DND-41 (cell line): ENCODE measurements at regions not wholly inside any gene's neighbourhood (a gene's known extent, or its start where the extent isn't known, plus 50 kb on each side); places are given as distances from the start of the nearest gene placed in this dataset.

Experiments used
- EZH2 ChIP-seq: IDR thresholded peaks from 3 replicates; pipeline ENCODE4 v1.6.1; 2012; ENCODE audit warnings: borderline replicate concordance, low read depth, mild to moderate bottlenecking, moderate library complexity, low read length, inconsistent platforms; ENCODE audit not compliant: severe bottlenecking
- TF ChIP-seq, protein P1 (sequence below): IDR thresholded peaks from 2 replicates; pipeline ENCODE4 v1.5.1; 2012; ENCODE audit warnings: borderline replicate concordance, low read length, moderate library complexity, mild to moderate bottlenecking; ENCODE audit not compliant: poor library complexity, severe bottlenecking; ENCODE audit errors: extremely low read depth

GRCh38 chr2:40734797-40735196, 282.9 kb upstream of the SLC8A1 start:
- TF ChIP-seq, protein P1, sequence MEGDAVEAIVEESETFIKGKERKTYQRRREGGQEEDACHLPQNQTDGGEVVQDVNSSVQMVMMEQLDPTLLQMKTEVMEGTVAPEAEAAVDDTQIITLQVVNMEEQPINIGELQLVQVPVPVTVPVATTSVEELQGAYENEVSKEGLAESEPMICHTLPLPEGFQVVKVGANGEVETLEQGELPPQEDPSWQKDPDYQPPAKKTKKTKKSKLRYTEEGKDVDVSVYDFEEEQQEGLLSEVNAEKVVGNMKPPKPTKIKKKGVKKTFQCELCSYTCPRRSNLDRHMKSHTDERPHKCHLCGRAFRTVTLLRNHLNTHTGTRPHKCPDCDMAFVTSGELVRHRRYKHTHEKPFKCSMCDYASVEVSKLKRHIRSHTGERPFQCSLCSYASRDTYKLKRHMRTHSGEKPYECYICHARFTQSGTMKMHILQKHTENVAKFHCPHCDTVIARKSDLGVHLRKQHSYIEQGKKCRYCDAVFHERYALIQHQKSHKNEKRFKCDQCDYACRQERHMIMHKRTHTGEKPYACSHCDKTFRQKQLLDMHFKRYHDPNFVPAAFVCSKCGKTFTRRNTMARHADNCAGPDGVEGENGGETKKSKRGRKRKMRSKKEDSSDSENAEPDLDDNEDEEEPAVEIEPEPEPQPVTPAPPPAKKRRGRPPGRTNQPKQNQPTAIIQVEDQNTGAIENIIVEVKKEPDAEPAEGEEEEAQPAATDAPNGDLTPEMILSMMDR = no peak
- no peak for TF ChIP-seq EZH2
